ENCODE measurements at regions not wholly inside any gene's neighbourhood (a gene's known extent, or its start where the extent isn't known, plus 50 kb on each side); places are given as distances from the start of the nearest gene placed in this dataset.

GRCh38 chr6:122052346-122052900 is 347.0 kb upstream of the HSF2 start:
- TF ChIP-seq CTCF (IDR thresholded peaks at IDR 0.05): no peak
- no peak for TF ChIP-seq POLR2AphosphoS5 (IDR thresholded peaks at IDR 0.05; ENCODE audit: low read depth, low read length)
- no peak for TF ChIP-seq TCF7L2 (IDR thresholded peaks at IDR 0.05; ENCODE audit: low read depth, low read length)
- TF ChIP-seq REST (IDR thresholded peaks at IDR 0.05; ENCODE audit: insufficient read depth in 1 of 2, low read depth in 2 of 2, low read length in 1 of 2): no peak

Data from Panc1 (cell line).